Right ventricle myocardium superior (tissue), 1 donor: ENCODE measurements at regions not wholly inside any gene's neighbourhood (a gene's known extent, or its start where the extent isn't known, plus 50 kb on each side); places are given as distances from the start of the nearest gene placed in this dataset.
"Not testable (repeated sequence)": the region's sequence is repeated elsewhere in the genome, so short reads cannot be mapped to it uniquely, and the experiment has no call there.

Experiments used
- ATAC-seq: fragments of 200-7000 bp; cut with Tn5 transposase; one replicate; pipeline ENCODE4 v1.9.1; 2020; ENCODE audit warnings: mild to moderate bottlenecking; ENCODE audit not compliant: poor library complexity
- DNase-seq: peaks from one replicate; pipeline ENCODE4 v3.0.0-alpha.2; 2020
- intact Hi-C: fragments of 100-400 bp; cut with DNase I; formaldehyde crosslinking; loops from one replicate; pipeline ENCODE4 v1.11.2; 2022
- donor health status: DM: no; HTN: yes; CAD: no; lungs with severe emphysema.

DNA sequence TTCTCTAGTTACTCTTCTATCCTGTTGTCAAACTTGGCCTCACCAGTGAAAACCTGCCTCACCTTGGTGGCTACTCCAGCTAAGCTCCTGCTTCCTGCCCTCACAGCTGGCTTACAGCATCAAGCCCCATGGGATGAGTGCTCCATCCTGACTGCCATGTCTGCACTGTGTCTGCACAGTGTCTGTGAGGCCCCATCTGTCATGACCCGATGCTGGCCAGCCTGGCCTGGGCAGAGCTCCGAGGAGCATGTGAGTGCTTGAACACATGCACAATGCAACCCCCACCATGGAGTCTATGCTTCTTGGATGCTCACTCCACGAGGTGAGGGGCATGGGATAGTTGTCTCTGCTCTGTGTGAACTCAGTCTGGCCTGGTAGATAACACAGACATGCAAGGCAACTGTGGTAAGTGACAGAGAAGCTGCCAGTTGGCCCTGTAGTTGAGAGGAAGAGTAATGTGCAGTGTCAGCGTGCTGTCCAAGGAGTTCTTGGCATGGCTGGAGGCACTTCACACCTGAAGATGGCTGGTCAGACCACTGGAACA is 207.1 kb upstream of the ZNF32 start:
- ATAC-seq (peak; percentile 84), DNase-seq (peak; percentile 60)
- intact Hi-C loops = no loop called here

DNA sequence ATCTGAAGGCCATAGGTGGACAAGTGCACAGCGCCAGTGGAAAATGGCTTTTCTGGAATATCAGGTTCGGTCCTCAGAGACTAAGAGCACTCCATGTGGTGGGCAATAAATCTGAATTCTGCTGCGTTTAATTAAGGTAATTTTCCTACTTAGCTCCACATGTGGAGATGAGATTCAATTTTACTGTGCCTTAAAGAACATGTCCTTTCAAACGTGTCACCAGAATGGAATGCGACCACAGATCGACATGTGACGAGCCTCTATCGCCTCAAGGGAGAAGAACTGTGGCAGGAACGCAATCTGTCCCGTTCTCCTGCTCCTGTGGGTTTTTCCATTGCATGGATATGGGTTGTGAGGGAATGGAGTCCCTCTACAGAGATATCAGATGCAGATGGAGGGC is 205.3 kb upstream of the ZNF32 start:
- intact Hi-C loops = no loop called here
- DNase-seq (no peak), ATAC-seq (peak; percentile 30)

DNA sequence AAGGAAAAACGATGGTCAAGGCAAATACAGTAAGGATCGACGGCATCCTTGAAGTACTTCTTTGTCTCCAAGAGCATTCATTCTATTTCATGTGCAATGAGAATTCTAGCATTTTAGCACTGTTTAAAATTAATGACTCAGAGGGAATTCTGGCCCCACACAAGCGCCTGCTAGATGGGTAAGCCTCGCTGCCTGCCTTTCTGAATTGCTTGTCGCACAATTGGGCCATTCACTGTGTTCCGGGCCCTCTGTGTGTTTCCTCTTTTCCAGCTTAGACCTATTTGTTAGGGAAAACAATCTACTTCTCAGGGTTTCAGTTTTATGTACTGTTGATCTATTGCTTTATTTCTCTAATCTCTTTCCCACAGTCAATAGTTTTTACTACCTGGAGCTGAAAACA is 204.7 kb upstream of the ZNF32 start:
- ATAC-seq = no peak
- DNase-seq = no peak
- intact Hi-C loops = no loop called here

DNA sequence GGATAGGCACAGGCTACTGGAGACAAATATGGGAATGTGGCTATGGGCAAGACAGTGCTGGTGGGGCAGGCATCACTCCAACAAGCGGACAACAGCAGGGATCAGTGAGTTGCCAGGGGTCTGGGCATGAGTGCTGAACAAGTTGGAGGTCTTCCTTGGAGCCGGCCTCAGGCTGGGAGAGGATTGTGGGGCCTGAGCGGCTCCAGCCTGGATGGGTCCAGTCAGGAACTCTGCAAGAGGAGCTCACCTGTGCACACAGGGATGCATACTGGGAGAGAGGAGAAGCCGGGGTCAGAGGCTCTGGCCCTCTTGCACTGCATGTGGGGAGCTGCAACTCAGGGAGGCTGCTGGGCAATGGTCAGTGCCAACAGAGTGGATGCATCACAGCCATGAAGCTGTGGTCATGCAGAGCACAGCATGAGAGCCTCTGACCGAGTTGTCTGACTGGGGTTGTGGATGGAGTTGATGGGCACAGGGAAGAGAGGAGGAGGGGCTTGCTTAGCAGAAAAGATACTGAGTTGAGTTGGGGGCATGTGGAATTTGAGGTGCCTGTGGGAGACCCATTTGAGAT is 204.0 kb upstream of the ZNF32 start:
- intact Hi-C loops = no loop called here
- no peak for ATAC-seq
- no peak for DNase-seq

DNA sequence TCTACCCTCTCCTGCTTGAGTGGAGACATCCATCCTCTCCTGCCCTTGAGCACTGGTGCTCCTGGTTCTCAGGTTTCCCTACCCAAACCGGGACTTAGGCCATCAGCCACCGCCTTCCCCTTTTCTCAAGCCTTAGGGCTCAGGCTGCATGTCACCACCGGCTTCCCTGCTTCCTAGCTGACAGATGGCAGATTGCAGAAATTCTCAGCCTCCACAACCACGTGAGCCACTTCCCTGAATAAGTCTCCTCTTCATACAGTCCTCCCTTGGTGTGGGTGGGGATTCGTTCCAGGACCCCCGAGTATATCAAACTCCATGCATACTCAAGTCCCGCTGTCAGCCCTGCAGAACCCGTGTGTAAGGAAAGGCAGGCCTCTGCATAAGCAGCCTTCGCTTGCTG is 203.5 kb upstream of the ZNF32 start:
- intact Hi-C loops = no loop called here
- no peak for DNase-seq

DNA sequence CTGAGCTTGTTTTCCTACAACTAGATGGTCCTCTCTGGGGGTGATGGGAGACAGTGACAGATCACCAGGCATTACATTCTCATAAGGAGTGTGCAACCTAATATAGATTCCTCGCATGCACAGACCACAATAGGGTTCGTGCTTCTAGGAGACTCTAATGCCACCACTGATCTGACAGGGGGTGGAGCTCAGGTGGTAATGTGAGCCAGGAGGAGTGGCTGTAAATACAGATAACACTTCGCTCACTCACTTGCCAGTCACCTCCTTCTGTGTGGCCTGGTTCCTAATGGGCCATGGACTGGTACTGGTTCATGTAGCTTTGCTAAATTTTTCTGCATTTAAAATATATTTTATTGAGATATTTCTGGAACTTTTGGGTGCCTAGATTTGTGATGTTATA is 202.3 kb upstream of the ZNF32 start:
- intact Hi-C loops = no loop called here
- ATAC-seq (no peak), DNase-seq (no peak)

More for the DNA sequence above, 203.5 kb upstream of the ZNF32 start:
- no peak for ATAC-seq

DNA sequence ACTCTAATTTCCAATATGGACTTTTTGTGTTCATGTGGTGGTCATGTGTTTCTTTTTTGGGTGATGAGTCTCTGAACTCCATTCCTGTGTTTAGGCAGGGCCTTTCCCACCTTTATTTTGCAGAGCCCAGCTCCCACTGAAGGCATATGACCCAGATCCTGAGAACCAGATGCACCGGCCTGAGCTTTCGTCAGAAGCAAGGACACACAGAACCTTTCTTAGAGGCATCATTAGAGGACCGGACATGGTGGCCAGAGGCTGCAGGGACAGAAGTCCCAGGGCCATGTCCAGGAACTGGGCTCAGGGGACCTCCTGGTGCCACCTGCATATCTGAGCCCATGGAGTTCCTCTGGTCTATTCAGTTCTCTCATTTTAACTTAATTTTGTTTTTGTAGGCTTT is 200.9 kb upstream of the ZNF32 start:
- peak; percentile 17 for DNase-seq
- intact Hi-C loops = no loop called here
- ATAC-seq = no peak

DNA sequence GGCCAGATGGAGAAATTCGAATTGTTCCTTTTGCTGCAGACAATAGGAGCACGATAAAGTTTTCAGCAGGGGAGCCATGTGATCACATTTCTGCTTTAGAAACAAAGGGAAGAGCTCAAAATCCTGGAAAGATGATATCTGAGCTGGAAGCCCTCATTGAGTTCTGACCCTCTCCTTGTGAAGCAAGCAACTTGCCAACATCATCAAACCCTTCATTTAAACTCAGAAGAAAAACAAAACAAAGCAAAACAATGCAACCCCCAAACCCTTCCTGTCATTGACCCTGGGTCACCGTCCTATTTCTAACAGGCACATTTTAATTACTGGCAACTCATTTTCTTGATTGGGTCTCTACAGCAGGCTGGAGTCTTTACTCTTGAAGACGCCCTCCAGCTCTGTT is 198.3 kb upstream of the ZNF32 start:
- intact Hi-C loops = no loop called here
- DNase-seq (no peak), ATAC-seq (no peak)

DNA sequence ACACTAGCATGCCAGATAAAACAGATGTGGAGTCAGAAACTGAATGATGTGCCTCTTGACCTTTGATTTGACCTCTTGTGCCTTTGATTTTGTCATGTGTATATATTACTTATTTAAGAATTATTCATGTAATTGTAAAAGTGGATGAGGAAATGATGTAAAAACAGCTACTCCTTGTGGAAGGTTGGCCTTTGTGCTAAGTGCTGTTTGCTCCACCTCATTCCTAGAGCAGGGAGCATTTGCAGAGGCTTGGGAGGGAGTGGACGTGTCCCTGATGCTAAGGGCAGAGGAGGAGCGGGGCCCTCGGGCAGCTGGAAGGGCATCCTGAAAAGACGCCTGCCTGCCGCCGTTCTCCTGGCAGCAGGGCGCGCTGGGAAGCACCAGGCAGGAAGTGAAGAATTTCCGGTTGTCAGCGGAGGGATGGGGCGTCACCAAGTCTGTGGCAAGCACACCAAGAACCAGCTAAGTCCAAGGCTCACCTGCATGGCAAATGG is 197.6 kb upstream of the ZNF32 start:
- ATAC-seq (peak; percentile 24), DNase-seq (peak; percentile 65)
- intact Hi-C loops = no loop called here

DNA sequence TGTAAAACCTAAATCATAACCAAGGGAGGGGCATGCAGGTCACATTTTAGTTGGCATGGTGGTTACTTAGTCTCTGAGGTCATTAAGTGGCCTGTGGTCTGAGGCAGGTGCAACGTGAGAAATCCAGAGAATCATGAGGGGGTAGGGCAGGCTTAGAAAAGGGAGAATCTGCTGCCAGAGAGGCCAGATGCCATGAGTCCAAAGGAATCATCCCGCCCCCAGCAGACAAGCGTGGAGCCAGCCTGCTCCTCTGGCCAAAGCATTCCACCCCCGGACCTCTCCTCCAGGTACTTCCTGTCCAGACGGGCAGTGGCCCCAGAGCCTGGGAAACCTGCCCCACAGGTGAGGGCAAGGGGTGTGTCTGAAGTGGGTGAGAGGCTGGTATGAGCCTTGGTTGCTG is 196.4 kb upstream of the ZNF32 start:
- no peak for ATAC-seq
- DNase-seq = peak; percentile 32
- intact Hi-C loops = no loop called here

DNA sequence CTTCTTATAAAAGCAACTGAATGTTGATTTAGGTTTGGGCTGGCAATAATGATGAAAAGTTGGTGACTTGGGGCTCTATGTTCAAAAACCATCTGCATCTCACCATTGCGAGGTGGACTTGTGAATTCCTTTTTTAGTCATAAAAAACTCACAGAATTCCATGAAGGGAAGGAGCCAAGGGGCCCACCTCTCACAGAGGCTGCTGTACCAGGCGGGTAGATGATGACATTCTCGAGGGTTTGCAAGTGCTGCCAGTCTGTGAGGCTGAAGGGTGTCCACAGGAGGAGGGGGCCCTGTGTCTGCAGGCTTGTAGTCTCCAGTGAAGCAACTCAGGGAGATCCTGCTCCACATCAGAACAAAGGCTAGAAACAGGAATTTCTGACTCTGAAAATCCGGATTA is 195.5 kb upstream of the ZNF32 start:
- no peak for ATAC-seq

DNA sequence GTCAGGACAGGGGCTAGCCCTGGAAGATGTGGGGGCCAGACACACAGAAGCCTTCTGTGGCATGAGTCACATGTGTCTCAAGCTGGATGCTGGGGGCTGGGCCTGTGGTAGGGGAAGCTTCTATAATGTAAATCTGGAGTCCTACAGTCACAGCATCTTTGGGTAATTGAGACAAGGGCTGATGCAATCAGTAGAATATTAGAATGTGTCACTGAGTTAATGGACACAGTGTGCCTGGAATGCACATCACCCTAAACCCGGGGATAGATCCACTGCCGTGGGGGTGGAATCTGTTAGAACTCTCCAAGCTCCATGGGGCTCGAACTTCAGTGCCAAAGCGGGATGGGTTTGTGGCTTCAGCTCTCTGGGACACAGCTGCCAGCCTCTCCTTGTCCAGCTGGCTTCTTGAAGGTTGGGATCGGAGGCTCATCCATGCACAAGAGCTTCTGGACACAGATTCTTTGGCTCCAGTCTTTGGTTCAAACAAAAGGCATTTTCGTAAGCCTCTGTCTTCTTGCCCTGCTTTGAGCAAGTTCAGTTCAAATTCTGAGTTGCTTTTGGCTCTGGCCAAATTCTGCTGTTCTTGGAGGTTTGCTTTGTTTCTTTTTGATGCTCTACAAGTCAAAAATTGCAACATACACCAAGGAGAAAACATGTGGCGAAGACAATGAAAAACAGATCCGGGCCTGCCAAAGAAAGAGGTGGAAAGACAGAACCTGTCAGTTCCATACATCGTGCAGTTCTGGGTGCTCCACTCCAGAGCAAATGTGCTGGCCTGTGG is 194.8 kb upstream of the ZNF32 start:
- intact Hi-C loops = no loop called here
- peak; percentile 77 for DNase-seq
- ATAC-seq = peak; percentile 79

More for the DNA sequence above, 195.5 kb upstream of the ZNF32 start:
- intact Hi-C loops = no loop called here
- peak; percentile 19 for DNase-seq

DNA sequence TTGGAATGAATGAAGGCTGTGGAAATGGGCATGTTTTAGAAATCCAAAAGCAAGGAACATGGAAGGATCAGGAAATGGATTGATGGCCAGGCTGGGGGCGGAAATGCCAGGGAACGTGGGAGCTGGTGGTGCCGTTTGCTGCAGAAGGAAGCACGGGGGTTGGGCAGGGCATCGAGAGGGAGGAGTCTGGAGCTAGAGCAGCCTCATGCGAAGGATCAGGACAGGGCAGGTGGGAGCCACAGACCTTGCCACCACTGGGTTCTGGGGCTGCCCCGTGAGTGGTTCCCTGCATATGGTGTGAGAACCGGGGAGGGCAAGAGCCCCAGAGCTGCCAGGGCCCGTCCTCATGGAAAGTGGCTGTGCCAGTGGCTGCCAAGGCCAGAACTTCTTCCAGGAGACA is 193.8 kb upstream of the ZNF32 start:
- intact Hi-C loops = no loop called here
- ATAC-seq (no peak), DNase-seq (no peak)

DNA sequence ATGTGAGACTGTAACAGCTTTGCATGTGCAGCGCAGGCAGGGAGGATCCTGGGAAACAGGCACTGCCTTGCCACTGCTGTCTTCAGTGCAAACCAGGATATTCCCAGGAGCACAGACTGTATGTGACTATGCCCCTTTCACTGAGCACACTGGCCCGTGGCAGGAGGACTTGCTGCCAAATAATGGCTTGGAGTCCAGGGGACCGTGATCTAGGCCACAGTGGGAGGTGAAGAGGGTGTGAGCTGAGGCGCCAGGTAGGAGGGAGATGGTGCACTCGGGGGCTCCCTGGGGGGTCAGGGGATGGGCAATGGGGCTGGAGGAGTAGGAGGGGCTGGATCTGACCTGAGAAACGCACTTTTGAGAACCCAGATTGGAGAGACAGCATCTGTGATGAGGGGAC is 193.4 kb upstream of the ZNF32 start:
- intact Hi-C loops = no loop called here
- ATAC-seq = no peak

DNA sequence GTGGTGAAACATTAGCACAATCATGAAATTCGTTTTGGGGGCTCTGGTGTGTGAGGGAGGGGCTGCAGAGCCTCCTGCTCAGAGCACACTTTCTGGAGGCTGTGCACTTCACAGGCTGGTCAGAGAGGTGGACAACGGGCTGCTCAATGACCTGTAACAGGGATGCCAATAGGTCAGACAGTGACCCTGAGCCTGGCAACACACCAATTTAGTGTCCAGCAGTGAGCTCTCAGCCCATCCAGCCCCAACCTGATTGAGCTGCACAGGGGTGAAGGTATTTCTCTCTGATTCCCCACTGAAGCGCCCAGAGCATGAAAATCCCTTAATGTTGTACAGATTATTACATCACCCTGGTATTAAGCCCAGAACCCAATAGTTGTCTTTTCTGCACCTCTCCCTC is 191.3 kb upstream of the ZNF32 start:
- no peak for DNase-seq
- intact Hi-C loops = no loop called here
- no peak for ATAC-seq

More for the DNA sequence above, 193.4 kb upstream of the ZNF32 start:
- no peak for DNase-seq

DNA sequence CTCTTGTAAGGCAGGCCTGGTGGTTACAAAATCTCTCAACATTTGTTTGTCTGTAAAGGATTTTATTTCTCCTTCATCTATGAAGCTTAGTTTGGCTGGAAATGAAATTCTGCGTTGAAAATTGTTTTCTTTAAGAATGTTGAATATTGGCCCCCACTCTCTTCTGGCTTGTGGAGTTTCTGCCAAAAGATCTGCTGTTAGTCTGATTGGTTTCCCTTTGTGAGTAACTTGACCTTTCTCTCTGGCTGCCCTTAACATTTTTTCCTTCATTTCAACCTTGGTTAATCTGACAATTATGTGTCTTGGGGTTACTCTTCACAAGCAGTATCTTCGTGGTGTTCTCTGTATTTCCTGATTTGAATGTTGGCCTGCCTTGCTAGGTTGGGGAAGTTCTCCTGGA is 186.1 kb upstream of the ZNF32 start:
- DNase-seq, ATAC-seq, intact Hi-C loops: not testable (repeated sequence)

DNA sequence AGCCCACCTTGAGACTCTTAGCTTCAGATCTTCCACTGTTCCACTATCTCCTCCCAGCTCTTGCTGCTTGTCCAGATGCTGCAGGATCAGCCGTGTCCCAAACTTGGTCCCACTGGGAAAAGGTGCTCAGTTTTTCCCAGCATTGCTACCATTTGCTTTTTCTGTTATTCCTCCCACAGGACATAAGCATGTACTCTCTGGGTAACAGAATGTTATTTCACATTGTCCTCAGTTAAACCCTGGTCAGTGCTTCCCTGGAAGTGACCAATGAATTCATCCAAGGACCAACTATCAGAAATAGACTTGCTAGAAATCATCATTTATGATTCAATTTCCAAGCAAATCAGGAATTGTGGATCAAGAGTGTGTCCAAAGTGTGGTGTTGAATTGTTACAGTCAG is 179.2 kb upstream of the ZNF32 start:
- DNase-seq (no peak), ATAC-seq (peak; percentile 11)
- intact Hi-C loops = no loop called here

DNA sequence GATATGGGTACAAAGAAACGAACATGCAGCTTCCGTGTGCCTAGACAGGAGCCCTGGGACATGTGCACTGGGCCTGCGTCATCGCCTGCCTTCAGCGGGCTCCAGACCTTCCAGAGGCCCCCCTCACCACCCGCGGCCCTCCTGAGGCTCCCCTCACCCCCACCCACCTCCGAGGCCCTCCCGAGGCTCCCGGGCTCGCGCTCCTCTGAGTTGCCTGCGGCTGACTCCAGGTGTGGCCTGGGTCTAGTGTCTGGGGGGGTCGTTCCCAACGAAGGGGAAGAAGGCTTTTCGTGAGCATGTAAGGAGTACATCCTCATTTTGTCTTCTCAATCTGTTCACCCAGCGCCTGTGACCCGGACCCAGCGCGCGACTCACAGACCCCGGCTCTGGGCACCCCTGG is 177.3 kb upstream of the ZNF32 start:
- DNase-seq = no peak
- no peak for ATAC-seq
- intact Hi-C loops = no loop called here

DNA sequence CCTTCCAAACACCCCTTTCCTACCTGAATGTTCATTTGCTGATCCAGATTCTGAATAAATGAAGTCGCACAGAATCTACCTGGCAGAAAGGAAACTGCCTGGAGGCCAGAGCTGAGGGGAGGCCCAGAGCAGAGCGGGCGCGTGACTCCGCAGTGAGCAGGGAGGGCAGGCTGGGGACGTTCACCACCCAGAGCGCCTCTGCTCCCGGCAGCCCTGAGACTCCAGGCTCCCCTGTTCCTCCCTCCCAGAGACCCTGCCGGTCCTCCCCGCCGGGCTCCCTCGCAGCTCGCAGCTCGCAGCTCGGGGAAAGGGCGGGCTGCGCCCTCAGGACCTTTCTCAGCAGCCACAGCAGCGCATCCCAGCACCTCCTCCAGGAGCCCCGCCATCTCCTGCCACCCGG is 176.7 kb upstream of the ZNF32 start:
- no peak for DNase-seq
- intact Hi-C loops = no loop called here
- ATAC-seq = peak; percentile 28

DNA sequence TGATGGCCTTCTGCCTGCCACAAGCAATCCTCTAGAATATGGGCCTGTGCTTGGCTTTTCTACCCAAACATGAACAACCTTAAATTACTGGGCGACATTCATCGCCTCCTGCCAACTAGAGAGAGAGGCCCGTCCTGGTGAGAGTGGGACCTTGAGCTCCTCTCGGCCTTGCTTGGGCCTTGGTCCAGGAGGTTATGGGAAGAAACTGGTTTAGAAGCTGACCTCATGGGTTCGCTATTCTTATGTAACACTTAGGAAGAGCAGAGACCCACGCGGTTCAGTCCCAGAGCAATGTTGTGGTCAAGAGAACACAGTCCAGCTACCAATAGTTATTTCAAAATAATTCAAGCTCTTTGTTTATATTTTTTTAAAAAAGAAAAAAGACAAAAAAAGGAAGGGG is 176.3 kb upstream of the ZNF32 start:
- intact Hi-C loops = no loop called here
- peak; percentile 85 for DNase-seq
- peak; percentile 92 for ATAC-seq
